GM19324 (cell line): ENCODE measurements at regions not wholly inside any gene's neighbourhood (a gene's known extent, or its start where the extent isn't known, plus 50 kb on each side); places are given as distances from the start of the nearest gene placed in this dataset.
"Not testable (repeated sequence)": the region's sequence is repeated elsewhere in the genome, so short reads cannot be mapped to it uniquely, and the experiment has no call there.

Source experiments
- ATAC-seq: cut with Tn5 transposase; IDR thresholded peaks from one replicate; pipeline ENCODE4 v1.9.1; 2021; ENCODE audit warnings: mild to moderate bottlenecking, moderate library complexity; ENCODE audit not compliant: unreplicated experiment, low FRiP score

DNA sequence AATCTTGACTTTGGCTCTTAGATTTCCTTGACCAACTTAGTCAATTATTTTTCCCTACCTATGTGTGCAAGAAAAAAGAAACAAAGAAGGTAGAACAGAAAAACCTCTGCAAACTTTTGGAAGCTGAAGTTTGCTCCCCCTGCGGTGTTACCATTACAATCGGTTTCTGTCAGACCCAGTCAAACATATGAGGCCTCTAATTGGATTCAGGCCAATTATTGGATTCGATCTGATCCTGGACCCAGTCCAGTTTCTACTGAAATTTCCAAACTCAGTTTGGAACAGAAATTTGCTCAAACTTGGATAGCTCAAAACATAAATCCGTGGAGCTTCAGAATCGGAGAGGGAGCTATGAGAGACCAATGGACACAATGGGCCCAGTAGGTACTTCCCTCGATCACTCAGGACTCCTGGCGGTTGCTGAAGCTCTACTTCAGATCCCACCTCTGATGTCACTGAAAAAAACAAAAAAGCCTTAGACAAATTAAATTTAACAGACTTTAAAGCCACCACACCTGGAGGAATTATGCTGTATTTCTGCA is 523.9 kb downstream of the DMRTA1 start:
- ATAC-seq, result no peak

DNA sequence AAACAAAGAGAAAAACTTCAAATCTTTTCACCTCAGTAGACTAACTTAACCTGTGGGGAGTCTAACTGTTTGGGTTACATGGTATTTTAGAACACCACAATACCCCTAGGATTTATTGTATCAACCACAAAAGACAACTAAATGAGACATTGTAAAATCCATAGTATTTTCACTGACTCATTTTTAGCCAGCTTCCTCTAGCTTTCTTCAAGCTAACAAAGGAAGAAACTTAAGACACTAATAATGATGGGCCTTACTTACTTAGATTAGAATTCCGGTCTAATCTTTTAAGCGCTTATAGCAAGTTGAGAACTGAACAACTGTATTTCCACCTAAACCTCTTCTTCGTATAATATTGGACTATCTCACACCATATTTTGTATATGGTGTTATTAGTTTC is 529.3 kb downstream of the DMRTA1 start:
- no peak for ATAC-seq

- ATAC-seq, result no peak
These were observed 529.8 kb downstream of the DMRTA1 start for GRCh38 chr9:22976454-22976853.

- not testable (repeated sequence) for ATAC-seq
These were observed 533.8 kb downstream of the DMRTA1 start for GRCh38 chr9:22980429-22980828.

DNA sequence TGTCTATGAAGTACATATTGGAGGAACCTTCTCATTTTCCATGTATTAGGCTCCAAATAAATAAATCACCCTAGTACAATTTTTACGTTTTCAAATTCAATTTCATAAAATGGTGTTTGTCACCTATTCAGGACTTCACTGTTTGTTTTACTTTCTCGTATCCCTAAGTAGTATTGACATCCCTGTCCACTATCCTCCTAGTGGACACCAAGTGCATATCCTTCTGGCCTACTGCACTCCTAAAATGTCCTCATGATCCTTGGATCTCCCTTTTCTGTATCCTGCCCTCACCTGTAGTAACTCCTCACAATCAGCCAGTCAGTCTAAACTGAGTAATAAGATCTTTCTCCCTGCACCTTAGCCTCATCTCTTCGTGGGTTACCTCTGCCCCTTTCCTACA is 539.9 kb downstream of the DMRTA1 start:
- ATAC-seq, result no peak

DNA sequence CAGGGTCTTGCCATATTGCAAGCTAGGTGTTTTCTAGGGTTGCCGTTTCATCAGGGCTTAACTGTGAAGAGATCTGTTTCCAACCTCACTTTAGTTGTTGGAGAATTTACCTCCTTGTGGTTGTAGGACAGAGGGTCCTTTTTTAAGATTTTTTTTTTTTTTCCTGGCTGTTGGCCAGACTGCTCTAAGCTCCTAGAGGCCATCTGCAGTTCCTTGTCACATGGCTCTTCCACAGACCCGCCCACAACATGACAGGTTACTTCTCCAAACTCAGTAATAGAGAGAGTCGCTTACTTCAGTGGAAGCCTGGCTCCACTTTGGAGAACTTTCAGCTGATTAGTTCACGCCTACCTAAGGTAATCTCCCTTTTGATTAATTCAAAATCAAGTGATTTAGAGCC is 543.7 kb downstream of the DMRTA1 start:
- no peak for ATAC-seq

DNA sequence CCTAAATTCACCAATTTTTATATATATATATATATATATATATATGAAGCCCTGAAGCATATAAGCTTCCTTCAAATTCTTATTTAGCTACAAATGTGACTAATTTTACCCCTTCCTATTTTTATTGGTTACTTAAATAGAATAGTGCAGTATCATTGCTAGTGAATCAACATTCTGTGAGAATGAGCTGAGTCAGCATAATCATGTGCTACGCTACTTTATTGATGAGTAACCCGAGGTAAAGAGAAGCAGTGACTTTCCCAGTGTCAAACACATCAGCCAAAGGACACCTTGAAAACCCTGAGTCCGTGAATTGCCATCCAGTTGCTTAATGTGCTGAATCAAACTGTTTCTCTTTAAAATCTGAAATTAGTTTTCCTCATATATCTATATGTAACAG is 546.2 kb downstream of the DMRTA1 start:
- ATAC-seq, result no peak

DNA sequence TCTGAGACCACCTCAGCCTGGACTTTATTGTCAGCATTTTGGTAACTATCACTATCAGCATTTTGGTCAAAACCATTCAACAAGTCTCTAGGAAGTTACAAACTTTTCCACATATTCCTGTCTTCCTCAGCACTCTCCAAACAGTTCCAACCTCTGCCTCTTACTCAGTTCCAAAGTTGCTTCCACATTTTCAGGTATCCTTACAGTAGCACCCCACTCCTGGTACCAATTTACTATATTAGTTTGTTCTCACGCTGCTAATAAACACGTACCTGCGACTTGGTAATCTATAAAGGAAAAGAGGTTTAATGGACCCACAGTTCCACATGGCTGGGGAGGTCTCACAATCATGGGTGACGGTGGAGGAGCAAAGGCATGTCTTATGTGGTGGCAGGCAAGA is 551.3 kb downstream of the DMRTA1 start:
- ATAC-seq, result no peak

GRCh38 chr9:23005156-23005555 is 558.5 kb downstream of the DMRTA1 start:
- ATAC-seq, result no peak

DNA sequence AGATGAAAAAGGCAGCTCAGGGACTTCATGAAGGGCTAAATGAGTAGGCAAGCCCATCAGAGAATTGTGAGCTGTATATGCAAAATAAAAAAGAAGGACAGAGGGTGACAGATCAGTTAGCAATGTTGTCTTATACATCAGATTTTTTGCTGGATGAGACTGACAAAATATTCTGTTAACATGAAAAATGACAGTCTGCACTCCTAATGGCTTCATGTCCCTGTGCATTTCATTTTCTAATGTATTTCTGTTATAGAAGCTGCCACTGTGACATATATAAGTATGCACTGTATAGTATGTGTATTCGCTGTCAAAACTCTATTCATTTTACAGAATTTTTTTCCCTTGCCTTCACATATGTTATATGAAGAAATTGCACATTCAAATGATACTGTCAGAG is 559.5 kb downstream of the DMRTA1 start:
- ATAC-seq, result no peak

GRCh38 chr9:23011669-23012068 is 565.0 kb downstream of the DMRTA1 start:
- ATAC-seq, result no peak

GRCh38 chr9:23015557-23015956 is 568.9 kb downstream of the DMRTA1 start:
- no peak for ATAC-seq

DNA sequence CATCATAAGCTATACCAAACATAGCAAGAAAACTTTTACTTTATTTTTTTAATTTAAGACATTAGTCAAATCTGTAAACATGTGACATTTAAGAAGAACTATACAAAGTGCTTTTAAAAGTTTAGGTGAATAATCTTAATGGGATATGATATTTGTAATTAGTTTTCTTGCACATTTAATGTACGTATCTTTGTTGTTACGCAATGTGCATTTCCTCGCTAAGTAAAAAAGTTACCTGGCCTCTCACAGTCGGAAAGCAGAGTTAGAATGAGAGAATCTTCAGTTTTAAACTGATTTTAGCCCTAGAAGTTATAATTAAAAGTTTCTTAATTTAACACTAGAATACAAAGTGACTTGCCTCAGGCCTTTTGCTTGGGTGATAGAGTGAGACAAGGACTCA is 589.8 kb downstream of the DMRTA1 start:
- ATAC-seq, result no peak

DNA sequence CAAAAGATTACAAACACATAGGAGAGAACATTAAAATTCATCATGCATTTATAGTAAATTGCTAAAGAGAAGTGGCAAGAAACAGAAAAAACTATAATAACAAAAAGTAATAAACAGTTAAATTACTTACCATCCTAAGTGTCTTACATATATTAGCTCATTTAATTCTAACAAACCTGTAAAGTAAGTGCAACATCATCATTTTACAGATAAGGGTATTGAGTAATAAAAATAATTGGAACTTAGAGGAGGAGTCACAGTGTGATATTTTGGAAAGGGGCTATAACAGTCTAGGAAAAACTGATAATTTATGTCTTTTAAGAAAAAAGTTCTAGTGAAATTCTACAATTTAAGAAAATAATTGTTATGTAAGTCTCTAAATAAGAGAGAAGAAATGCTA is 592.8 kb downstream of the DMRTA1 start:
- ATAC-seq, result no peak

GRCh38 chr9:23041466-23041865 is 594.8 kb downstream of the DMRTA1 start:
- no peak for ATAC-seq

DNA sequence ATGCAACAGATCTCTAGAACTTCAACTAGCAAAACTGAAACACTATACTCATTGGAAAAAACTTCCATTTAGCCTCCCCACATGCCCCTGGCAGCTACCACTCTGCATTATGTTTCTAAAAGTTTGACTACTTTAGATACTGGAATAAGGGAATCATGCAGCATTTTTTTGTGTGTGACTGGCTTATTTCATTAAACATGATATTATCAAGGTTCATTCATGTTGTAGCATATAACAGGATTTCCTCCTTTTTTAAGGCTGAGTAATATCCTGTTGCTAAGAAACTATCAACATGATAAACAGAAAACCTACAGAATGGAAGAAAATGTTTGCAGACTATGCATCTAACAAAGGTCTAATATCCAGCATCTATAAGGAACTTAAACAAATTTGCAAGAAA is 597.9 kb downstream of the DMRTA1 start:
- ATAC-seq, result no peak

GRCh38 chr9:23046026-23046425 is 599.4 kb downstream of the DMRTA1 start:
- ATAC-seq, result not testable (repeated sequence)

- no peak for ATAC-seq
These were observed 603.9 kb downstream of the DMRTA1 start for GRCh38 chr9:23050548-23050947.

- no peak for ATAC-seq
These were observed 626.5 kb downstream of the DMRTA1 start for GRCh38 chr9:23073136-23073535.

DNA sequence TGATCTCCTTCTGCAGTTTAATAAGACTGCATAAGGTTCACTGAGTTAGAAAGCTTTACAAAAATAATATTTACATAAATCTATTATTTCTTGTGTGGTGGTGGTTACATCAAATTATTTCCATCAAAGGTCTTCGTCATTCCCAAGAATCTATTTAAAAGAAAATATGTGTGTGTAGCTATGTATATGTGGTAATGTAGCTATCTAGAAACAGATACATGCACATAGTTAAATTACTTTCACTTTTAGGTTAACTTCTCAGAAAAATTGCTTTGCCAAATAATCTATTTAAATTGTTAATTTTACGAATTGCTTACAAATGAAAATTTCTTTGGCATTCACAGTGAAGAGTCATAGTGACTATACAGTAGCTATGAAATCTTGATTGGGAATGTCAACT is 633.2 kb downstream of the DMRTA1 start:
- ATAC-seq, result no peak

- no peak for ATAC-seq
These were observed 634.8 kb downstream of the DMRTA1 start for GRCh38 chr9:23081377-23081776.

GRCh38 chr9:23088932-23089364 is 642.3 kb downstream of the DMRTA1 start:
- ATAC-seq, result no peak

DNA sequence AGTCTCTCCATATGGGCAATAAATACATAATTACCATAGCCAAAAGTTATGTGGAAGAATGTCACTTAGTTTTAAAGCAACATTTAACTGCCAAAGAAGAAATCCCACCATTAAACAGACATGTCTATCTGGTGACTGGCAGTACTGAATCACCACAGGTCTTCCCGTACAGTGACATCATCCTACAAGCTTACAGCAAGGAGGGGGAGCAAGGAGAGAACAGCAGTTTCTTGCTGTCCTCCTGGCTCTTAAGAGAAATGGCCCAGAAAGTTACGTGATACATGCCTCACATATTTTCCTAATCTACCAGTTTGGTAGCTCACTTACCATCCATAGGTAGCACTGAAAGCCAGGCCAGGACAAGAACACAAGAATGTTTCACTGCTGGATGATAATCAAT is 671.0 kb downstream of the DMRTA1 start:
- no peak for ATAC-seq
